ENCODE measurements at regions not wholly inside any gene's neighbourhood (a gene's known extent, or its start where the extent isn't known, plus 50 kb on each side); places are given as distances from the start of the nearest gene placed in this dataset.
"Not testable (repeated sequence)": the region's sequence is repeated elsewhere in the genome, so short reads cannot be mapped to it uniquely, and the experiment has no call there.

GRCh38 chr13:65584126-65584525 lies 1646.0 kb downstream of the PCDH9 start:
- no peaks in the 10 kb centered on the region for H3K27me3 ChIP-seq (ENCODE audit: insufficient read depth, low read length, poor library complexity, severe bottlenecking)
- TF ChIP-seq EZH2phosphoT487 (IDR thresholded peaks at IDR 0.05; ENCODE audit: borderline replicate concordance): no peak
- H3K4me2 ChIP-seq (ENCODE audit: low read depth, low read length, poor library complexity, severe bottlenecking): no peak overlapping the region
- H3K4me1 ChIP-seq (ENCODE audit: insufficient read depth, low read length, poor library complexity, severe bottlenecking): no peaks in the 10 kb centered on the region
- H3K9ac ChIP-seq (ENCODE audit: low read depth, low read length, poor library complexity, severe bottlenecking): no peak overlapping the region
- H3F3A ChIP-seq (ENCODE audit: low read depth): no peaks in the 10 kb centered on the region
- no peaks in the 10 kb centered on the region for H3K9me3 ChIP-seq (ENCODE audit: insufficient read depth, low read depth, low read length)
- H3K9me2 ChIP-seq (replicated peaks; ENCODE audit: low read depth, low read length): no peaks in the 10 kb centered on the region
- no peaks in the 10 kb centered on the region for H3K79me2 ChIP-seq (ENCODE audit: insufficient read depth, low read length)
- no peaks in the 10 kb centered on the region for H4K20me1 ChIP-seq (ENCODE audit: insufficient read depth, low read length, poor library complexity, severe bottlenecking)
- H3K36me3 ChIP-seq (ENCODE audit: insufficient read depth, low read length): no peaks in the 10 kb centered on the region
- H2AFZ ChIP-seq (ENCODE audit: low read length): peak overlapping the region; percentile 48
- H3K4me3 ChIP-seq (ENCODE audit: low read length, poor library complexity, severe bottlenecking): no peak overlapping the region

GRCh38 chr13:65582160-65582559 lies 1648.0 kb downstream of the PCDH9 start:
- Histone ChIP-seq H3K4me2 (ENCODE audit: low read depth, low read length, poor library complexity, severe bottlenecking) (no peak overlapping the region), H3F3A (ENCODE audit: low read depth) (no peaks in the 10 kb centered on the region), H2AFZ (ENCODE audit: low read length) (peak overlapping the region; percentile 78), H3K9me2 (replicated peaks; ENCODE audit: low read depth, low read length) (no peaks in the 10 kb centered on the region), H4K20me1 (ENCODE audit: insufficient read depth, low read length, poor library complexity, severe bottlenecking) (no peaks in the 10 kb centered on the region), H3K9me3 (ENCODE audit: insufficient read depth, low read depth, low read length) (no peaks in the 10 kb centered on the region), H3K9ac (ENCODE audit: low read depth, low read length, poor library complexity, severe bottlenecking) (no peak overlapping the region), H3K36me3 (ENCODE audit: insufficient read depth, low read length) (no peaks in the 10 kb centered on the region), H3K27me3 (ENCODE audit: insufficient read depth, low read length, poor library complexity, severe bottlenecking) (no peaks in the 10 kb centered on the region), H3K4me1 (ENCODE audit: insufficient read depth, low read length, poor library complexity, severe bottlenecking) (no peaks in the 10 kb centered on the region), H3K4me3 (ENCODE audit: low read length, poor library complexity, severe bottlenecking) (no peak overlapping the region), H3K79me2 (ENCODE audit: insufficient read depth, low read length) (no peaks in the 10 kb centered on the region)
- TF ChIP-seq CTCF (conservative IDR thresholded peaks at IDR 0.05; ENCODE audit: low read length) (no peak), EZH2phosphoT487 (IDR thresholded peaks at IDR 0.05; ENCODE audit: borderline replicate concordance) (no peak)

GRCh38 chr13:65564561-65564960 lies 1665.6 kb downstream of the PCDH9 start:
- H3K4me2 ChIP-seq (ENCODE audit: low read depth, low read length, poor library complexity, severe bottlenecking); H3K9me2 ChIP-seq (replicated peaks; ENCODE audit: low read depth, low read length); H3K79me2 ChIP-seq (ENCODE audit: insufficient read depth, low read length); H3K4me1 ChIP-seq (ENCODE audit: insufficient read depth, low read length, poor library complexity, severe bottlenecking); H3K9ac ChIP-seq (ENCODE audit: low read depth, low read length, poor library complexity, severe bottlenecking); H3F3A ChIP-seq (ENCODE audit: low read depth); H2AFZ ChIP-seq (ENCODE audit: low read length); H3K36me3 ChIP-seq (ENCODE audit: insufficient read depth, low read length); H3K4me3 ChIP-seq (ENCODE audit: low read length, poor library complexity, severe bottlenecking); H3K9me3 ChIP-seq (ENCODE audit: insufficient read depth, low read depth, low read length); H3K27me3 ChIP-seq (ENCODE audit: insufficient read depth, low read length, poor library complexity, severe bottlenecking); H4K20me1 ChIP-seq (ENCODE audit: insufficient read depth, low read length, poor library complexity, severe bottlenecking): not testable (repeated sequence)

- Histone ChIP-seq H3K79me2 (ENCODE audit: insufficient read depth, low read length) (no peaks in the 10 kb centered on the region), H3F3A (ENCODE audit: low read depth) (no peaks in the 10 kb centered on the region), H3K4me1 (ENCODE audit: insufficient read depth, low read length, poor library complexity, severe bottlenecking) (no peaks in the 10 kb centered on the region), H4K20me1 (ENCODE audit: insufficient read depth, low read length, poor library complexity, severe bottlenecking) (no peaks in the 10 kb centered on the region), H3K9me2 (replicated peaks; ENCODE audit: low read depth, low read length) (no peaks in the 10 kb centered on the region), H3K9me3 (ENCODE audit: insufficient read depth, low read depth, low read length) (no peaks in the 10 kb centered on the region; the same call in 1 of the 2 replicates), H3K36me3 (ENCODE audit: insufficient read depth, low read length) (no peaks in the 10 kb centered on the region), H3K4me3 (ENCODE audit: low read length, poor library complexity, severe bottlenecking) (no peak overlapping the region), H3K27me3 (ENCODE audit: insufficient read depth, low read length, poor library complexity, severe bottlenecking) (no peaks in the 10 kb centered on the region), H3K4me2 (ENCODE audit: low read depth, low read length, poor library complexity, severe bottlenecking) (no peak overlapping the region), H2AFZ (ENCODE audit: low read length) (no peak overlapping the region), H3K9ac (ENCODE audit: low read depth, low read length, poor library complexity, severe bottlenecking) (no peak overlapping the region)
- no peak for TF ChIP-seq EZH2phosphoT487 (IDR thresholded peaks at IDR 0.05; ENCODE audit: borderline replicate concordance)
These were observed 1667.8 kb downstream of the PCDH9 start for GRCh38 chr13:65562305-65562704.

Measured in Loucy (cell line).